ENCODE measurements at regions not wholly inside any gene's neighbourhood (a gene's known extent, or its start where the extent isn't known, plus 50 kb on each side); places are given as distances from the start of the nearest gene placed in this dataset.

GRCh38 chr5:34504967-34505366 lies 151.2 kb upstream of the RAI14 start:
- H3K4me3 ChIP-seq (ENCODE audit: low read length): no peak overlapping the region
- H3K27me3 ChIP-seq (ENCODE audit: insufficient read depth, low read length): no peaks in the 10 kb centered on the region
- H3K4me1 ChIP-seq (ENCODE audit: insufficient read depth, low read length): peaks cover 3% of the 10 kb centered on the region
- no peaks in the 10 kb centered on the region for H3K36me3 ChIP-seq (ENCODE audit: insufficient read depth, low read length)
- no peak overlapping the region for H2AFZ ChIP-seq (ENCODE audit: low read depth, low read length)
- H3K9me3 ChIP-seq (ENCODE audit: low read length): no peaks in the 10 kb centered on the region

GRCh38 chr5:34505731-34506130 lies 150.4 kb upstream of the RAI14 start:
- no peak overlapping the region for H2AFZ ChIP-seq (ENCODE audit: low read depth, low read length)
- no peaks in the 10 kb centered on the region for H3K9me3 ChIP-seq (ENCODE audit: low read length)
- H3K4me3 ChIP-seq (ENCODE audit: low read length): no peak overlapping the region
- H3K36me3 ChIP-seq (ENCODE audit: insufficient read depth, low read length): no peaks in the 10 kb centered on the region
- peaks cover 3% of the 10 kb centered on the region for H3K4me1 ChIP-seq (ENCODE audit: insufficient read depth, low read length)
- no peaks in the 10 kb centered on the region for H3K27me3 ChIP-seq (ENCODE audit: insufficient read depth, low read length)

- no peaks in the 10 kb centered on the region for H3K36me3 ChIP-seq (ENCODE audit: insufficient read depth, low read length)
- no peaks in the 10 kb centered on the region for H3K27me3 ChIP-seq (ENCODE audit: insufficient read depth, low read length)
- no peak overlapping the region for H2AFZ ChIP-seq (ENCODE audit: low read depth, low read length)
- no peaks in the 10 kb centered on the region for H3K9me3 ChIP-seq (ENCODE audit: low read length)
- H3K4me1 ChIP-seq (ENCODE audit: insufficient read depth, low read length): peaks cover 7% of the 10 kb centered on the region
- H3K4me3 ChIP-seq (ENCODE audit: low read length): no peak overlapping the region
Observed at GRCh38 chr5:34507933-34508332, 148.2 kb upstream of the RAI14 start.

GRCh38 chr5:34509392-34509791 lies 146.7 kb upstream of the RAI14 start:
- Histone ChIP-seq H2AFZ (ENCODE audit: low read depth, low read length) (no peak overlapping the region), H3K9me3 (ENCODE audit: low read length) (no peaks in the 10 kb centered on the region), H3K27me3 (ENCODE audit: insufficient read depth, low read length) (no peaks in the 10 kb centered on the region), H3K4me3 (ENCODE audit: low read length) (no peak overlapping the region), H3K4me1 (ENCODE audit: insufficient read depth, low read length) (peaks cover 4% of the 10 kb centered on the region), H3K36me3 (ENCODE audit: insufficient read depth, low read length) (no peaks in the 10 kb centered on the region)

DNA sequence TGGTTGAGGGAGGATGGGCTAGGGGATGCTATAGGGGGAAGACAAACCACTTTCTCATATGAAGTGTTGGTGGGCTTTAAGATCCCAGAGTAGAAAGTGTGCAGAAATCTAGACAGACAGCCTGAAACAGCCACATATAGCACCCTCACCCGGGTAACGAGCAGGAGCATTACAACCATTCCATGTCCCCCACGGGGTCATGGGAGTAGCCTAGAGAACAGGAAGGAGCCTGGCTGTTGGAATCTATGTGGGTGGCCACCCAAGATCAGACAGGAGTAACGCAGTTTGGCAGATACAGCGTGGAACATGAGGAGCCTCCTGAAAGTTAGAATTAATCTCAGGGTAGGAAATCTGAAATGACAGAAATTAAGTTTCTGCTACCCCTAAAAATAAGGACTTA lies 146.1 kb upstream of the RAI14 start:
- H3K36me3 ChIP-seq (ENCODE audit: insufficient read depth, low read length): no peaks in the 10 kb centered on the region
- no peak overlapping the region for H3K4me3 ChIP-seq (ENCODE audit: low read length)
- H3K9me3 ChIP-seq (ENCODE audit: low read length): no peaks in the 10 kb centered on the region
- H3K4me1 ChIP-seq (ENCODE audit: insufficient read depth, low read length): peaks cover 4% of the 10 kb centered on the region
- H2AFZ ChIP-seq (ENCODE audit: low read depth, low read length): no peak overlapping the region
- no peaks in the 10 kb centered on the region for H3K27me3 ChIP-seq (ENCODE audit: insufficient read depth, low read length)

DNA sequence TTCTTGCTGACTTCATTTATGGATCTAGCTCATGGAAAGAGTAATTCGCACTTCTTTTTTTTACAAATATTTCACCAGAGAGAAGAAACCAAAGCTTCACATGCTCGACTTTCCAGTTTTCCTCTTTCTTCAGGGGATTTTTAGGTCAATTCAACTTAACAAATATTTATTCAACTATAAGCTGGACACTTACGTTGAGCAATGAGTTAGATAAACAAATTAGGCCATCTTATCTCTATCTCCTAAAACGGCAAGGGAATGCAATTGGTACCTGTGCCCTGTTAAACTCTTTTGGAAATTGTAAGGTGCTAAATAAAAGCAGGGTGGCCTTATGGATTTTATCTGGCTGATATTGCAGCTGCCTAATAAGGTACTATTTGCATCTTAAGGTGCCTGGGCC lies 145.1 kb upstream of the RAI14 start:
- Histone ChIP-seq H3K27me3 (ENCODE audit: insufficient read depth, low read length) (no peaks in the 10 kb centered on the region), H3K4me1 (ENCODE audit: insufficient read depth, low read length) (peaks cover 4% of the 10 kb centered on the region), H3K4me3 (ENCODE audit: low read length) (no peak overlapping the region), H3K9me3 (ENCODE audit: low read length) (no peaks in the 10 kb centered on the region), H2AFZ (ENCODE audit: low read depth, low read length) (no peak overlapping the region), H3K36me3 (ENCODE audit: insufficient read depth, low read length) (no peaks in the 10 kb centered on the region)

DNA sequence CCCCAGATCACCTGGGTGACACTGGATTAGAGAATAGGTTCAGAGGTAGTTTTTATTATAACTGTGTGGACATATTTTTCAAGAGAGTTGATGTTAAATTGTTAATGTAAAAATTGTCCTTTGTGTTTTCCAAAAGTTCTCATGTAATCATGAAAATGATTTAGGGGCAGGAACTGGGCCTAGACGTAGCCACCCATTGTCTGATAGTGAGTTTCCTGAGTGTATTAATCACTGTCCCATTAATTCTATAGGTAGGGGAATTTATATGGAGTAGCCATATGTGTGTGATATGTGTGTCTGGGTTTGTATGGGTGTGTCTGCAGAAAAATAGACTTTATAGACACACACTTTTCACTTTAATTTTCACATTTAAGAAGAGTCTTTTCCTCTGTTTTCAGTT lies 144.6 kb upstream of the RAI14 start:
- H3K4me3 ChIP-seq (ENCODE audit: low read length): no peak overlapping the region
- H3K36me3 ChIP-seq (ENCODE audit: insufficient read depth, low read length): no peaks in the 10 kb centered on the region
- H3K4me1 ChIP-seq (ENCODE audit: insufficient read depth, low read length): peaks cover 4% of the 10 kb centered on the region
- H3K27me3 ChIP-seq (ENCODE audit: insufficient read depth, low read length): no peaks in the 10 kb centered on the region
- no peaks in the 10 kb centered on the region for H3K9me3 ChIP-seq (ENCODE audit: low read length)
- H2AFZ ChIP-seq (ENCODE audit: low read depth, low read length): peak overlapping the region; percentile 6

GRCh38 chr5:34511915-34512314 lies 144.2 kb upstream of the RAI14 start:
- H3K36me3 ChIP-seq (ENCODE audit: insufficient read depth, low read length): no peaks in the 10 kb centered on the region
- H3K27me3 ChIP-seq (ENCODE audit: insufficient read depth, low read length): no peaks in the 10 kb centered on the region
- H3K4me3 ChIP-seq (ENCODE audit: low read length): no peak overlapping the region
- H3K4me1 ChIP-seq (ENCODE audit: insufficient read depth, low read length): peaks cover 4% of the 10 kb centered on the region
- no peaks in the 10 kb centered on the region for H3K9me3 ChIP-seq (ENCODE audit: low read length)
- H2AFZ ChIP-seq (ENCODE audit: low read depth, low read length): peak overlapping the region; percentile 6

GRCh38 chr5:34516166-34516565 lies 140.0 kb upstream of the RAI14 start:
- no peaks in the 10 kb centered on the region for H3K36me3 ChIP-seq (ENCODE audit: insufficient read depth, low read length)
- no peaks in the 10 kb centered on the region for H3K27me3 ChIP-seq (ENCODE audit: insufficient read depth, low read length)
- no peak overlapping the region for H2AFZ ChIP-seq (ENCODE audit: low read depth, low read length)
- H3K4me3 ChIP-seq (ENCODE audit: low read length): no peak overlapping the region
- H3K4me1 ChIP-seq (ENCODE audit: insufficient read depth, low read length): peaks cover 4% of the 10 kb centered on the region
- H3K9me3 ChIP-seq (ENCODE audit: low read length): no peaks in the 10 kb centered on the region

GRCh38 chr5:34516686-34517085 lies 139.4 kb upstream of the RAI14 start:
- Histone ChIP-seq H3K9me3 (ENCODE audit: low read length) (no peaks in the 10 kb centered on the region), H3K4me1 (ENCODE audit: insufficient read depth, low read length) (peaks cover 4% of the 10 kb centered on the region), H3K36me3 (ENCODE audit: insufficient read depth, low read length) (no peaks in the 10 kb centered on the region), H3K4me3 (ENCODE audit: low read length) (no peak overlapping the region), H2AFZ (ENCODE audit: low read depth, low read length) (no peak overlapping the region), H3K27me3 (ENCODE audit: insufficient read depth, low read length) (no peaks in the 10 kb centered on the region)

GRCh38 chr5:34517249-34517648 lies 138.9 kb upstream of the RAI14 start:
- Histone ChIP-seq H3K27me3 (ENCODE audit: insufficient read depth, low read length) (no peaks in the 10 kb centered on the region), H3K4me3 (ENCODE audit: low read length) (no peak overlapping the region), H3K4me1 (ENCODE audit: insufficient read depth, low read length) (no peaks in the 10 kb centered on the region), H2AFZ (ENCODE audit: low read depth, low read length) (no peak overlapping the region), H3K36me3 (ENCODE audit: insufficient read depth, low read length) (no peaks in the 10 kb centered on the region), H3K9me3 (ENCODE audit: low read length) (no peaks in the 10 kb centered on the region)

- no peak overlapping the region for H2AFZ ChIP-seq (ENCODE audit: low read depth, low read length)
Observed at GRCh38 chr5:34519489-34520220, 136.5 kb upstream of the RAI14 start.

DNA sequence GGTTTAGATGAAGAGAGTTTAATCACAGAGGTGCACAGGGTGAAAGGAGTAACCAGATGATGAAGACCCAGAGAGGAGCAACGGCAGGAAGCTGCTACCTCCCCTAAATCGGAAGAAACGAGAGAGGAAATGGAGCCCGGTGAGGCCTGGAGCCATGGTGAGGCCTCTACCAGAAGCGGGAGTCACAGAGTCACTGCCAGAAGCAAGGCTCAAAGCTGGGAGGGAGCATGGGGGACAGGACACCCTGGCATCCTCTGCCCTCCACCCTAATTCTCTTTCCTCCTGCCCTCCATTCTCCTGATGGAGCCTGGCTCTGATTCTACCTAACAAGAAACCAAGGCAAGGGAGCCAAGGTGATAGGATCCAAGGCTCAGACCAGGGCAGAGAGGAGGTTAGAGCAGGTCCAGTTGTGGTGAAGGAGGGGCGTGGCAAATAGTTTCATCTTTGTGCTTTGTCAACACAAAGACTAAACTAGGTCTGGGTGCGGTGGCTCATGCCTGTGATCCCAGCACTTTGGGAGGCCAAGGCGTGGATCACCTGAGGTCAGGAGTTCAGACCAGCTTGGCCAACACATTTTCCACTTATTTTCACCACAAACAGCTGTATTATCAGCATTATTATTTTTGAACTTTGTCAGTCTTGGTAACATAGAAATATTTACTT lies 134.4 kb upstream of the RAI14 start:
- Histone ChIP-seq H3K4me1 (ENCODE audit: insufficient read depth, low read length) (peaks cover 3% of the 10 kb centered on the region), H3K4me3 (ENCODE audit: low read length) (no peak overlapping the region), H3K36me3 (ENCODE audit: insufficient read depth, low read length) (no peaks in the 10 kb centered on the region), H2AFZ (ENCODE audit: low read depth, low read length) (no peak overlapping the region), H3K9me3 (ENCODE audit: low read length) (no peaks in the 10 kb centered on the region), H3K27me3 (ENCODE audit: insufficient read depth, low read length) (no peaks in the 10 kb centered on the region)

More at GRCh38 chr5:34519489-34520220, 136.5 kb upstream of the RAI14 start:
- Histone ChIP-seq H3K9me3 (ENCODE audit: low read length) (no peaks in the 10 kb centered on the region), H3K27me3 (ENCODE audit: insufficient read depth, low read length) (no peaks in the 10 kb centered on the region), H3K4me3 (ENCODE audit: low read length) (no peak overlapping the region), H3K4me1 (ENCODE audit: insufficient read depth, low read length) (peaks cover 3% of the 10 kb centered on the region), H3K36me3 (ENCODE audit: insufficient read depth, low read length) (no peaks in the 10 kb centered on the region)

Measured in neuron (in vitro differentiated cells).